ENCODE measurements at regions not wholly inside any gene's neighbourhood (a gene's known extent, or its start where the extent isn't known, plus 50 kb on each side); places are given as distances from the start of the nearest gene placed in this dataset.

GRCh38 chr3:162019817-162020216, 523.2 kb downstream of the OTOL1 start:
- TF ChIP-seq POLR2A (IDR thresholded peaks at IDR 0.05) (no peak), EP300 (IDR thresholded peaks at IDR 0.05) (no peak)

All from tibial nerve (tissue), 3 donors.